Epithelial cell of prostate (primary cell): ENCODE measurements at regions not wholly inside any gene's neighbourhood (a gene's known extent, or its start where the extent isn't known, plus 50 kb on each side); places are given as distances from the start of the nearest gene placed in this dataset.
A peak's percentile ranks its signal among the peaks of the same experiment; 100 is the strongest.
"Not testable (repeated sequence)": the region's sequence is repeated elsewhere in the genome, so short reads cannot be mapped to it uniquely, and the experiment has no call there.

Source experiments
- DNase-seq: peaks from one replicate; pipeline ENCODE4 v3.0.0-alpha.2; 2011; ENCODE audit warnings: low read depth, low spot score
- H3K27ac ChIP-seq: fragments of 450-650 bp; 2 replicates; pipeline ENCODE4 v1.5.1; 2017; ENCODE audit warnings: mild to moderate bottlenecking

DNA sequence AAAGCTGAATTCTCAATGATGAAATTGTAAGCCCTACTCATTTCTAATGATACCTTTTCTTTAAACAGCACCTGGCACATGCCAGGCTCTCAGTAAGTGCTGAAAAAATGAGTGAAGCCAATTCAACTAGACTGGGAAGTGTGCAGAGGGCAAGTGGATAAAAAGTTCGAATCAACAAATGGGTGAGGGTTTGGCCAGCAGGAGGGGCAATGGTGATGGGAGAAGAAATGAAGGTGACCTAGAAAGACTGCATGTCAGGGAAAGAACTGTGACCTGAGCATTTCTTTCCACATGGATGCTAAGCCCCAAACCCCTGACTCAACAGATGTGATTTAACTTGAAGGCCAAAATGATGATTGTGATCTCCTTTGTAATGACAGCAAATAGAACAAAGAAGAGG lies 54.6 kb downstream of the DKK1 start:
- H3K27ac ChIP-seq: no peak overlapping the region
- no peak for DNase-seq

DNA sequence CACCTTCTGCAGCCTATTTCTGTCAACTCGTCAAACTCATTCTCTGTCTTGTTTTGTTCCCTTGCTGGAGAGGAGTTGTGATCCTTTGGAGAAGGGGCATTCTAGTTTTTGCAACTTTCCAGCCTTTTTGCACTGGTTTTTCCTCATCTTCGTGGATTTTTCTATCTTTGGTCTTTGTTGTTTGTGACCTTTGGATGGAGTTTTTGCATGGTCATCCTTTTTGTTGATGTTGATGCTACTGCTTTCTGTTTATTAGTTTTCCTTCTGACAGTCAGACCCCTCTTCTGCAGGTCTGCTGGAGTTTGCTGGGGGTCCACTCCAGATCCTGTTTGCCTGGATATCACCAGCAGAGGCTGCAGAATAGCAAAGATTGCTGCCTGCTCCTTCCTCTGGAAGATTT lies 60.1 kb downstream of the DKK1 start:
- not testable (repeated sequence) for DNase-seq, H3K27ac ChIP-seq

DNA sequence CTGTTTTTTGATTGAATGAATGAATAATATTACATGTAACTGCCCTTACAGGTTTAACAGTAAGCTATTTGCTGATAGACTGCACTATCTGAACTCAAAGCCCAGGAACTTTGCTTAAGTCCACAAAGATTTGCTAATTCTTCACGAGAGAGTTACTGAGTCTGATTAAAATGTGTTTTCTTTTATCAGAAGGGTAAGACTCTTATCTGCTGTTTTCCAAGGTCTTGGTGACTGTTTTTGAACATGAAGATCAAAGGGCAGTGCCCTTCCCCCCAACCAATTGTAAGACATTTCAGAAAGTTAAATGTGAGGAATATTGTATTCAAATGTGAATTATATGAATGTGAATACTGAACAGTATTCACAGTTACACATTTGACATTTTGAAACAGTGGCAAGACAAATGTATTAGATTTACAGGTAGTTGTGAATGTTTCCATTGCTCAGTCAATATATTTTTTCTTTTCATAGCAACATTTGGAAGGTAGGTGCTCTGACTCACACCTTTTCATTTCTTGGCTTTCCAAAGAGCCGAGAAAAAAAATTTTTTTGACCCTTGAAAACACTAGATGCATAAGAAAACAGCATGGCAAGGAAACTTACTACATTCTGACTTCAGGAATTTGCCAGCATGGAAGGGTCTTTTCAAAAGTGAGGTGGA lies 62.7 kb downstream of the DKK1 start:
- DNase-seq: no peak

DNA sequence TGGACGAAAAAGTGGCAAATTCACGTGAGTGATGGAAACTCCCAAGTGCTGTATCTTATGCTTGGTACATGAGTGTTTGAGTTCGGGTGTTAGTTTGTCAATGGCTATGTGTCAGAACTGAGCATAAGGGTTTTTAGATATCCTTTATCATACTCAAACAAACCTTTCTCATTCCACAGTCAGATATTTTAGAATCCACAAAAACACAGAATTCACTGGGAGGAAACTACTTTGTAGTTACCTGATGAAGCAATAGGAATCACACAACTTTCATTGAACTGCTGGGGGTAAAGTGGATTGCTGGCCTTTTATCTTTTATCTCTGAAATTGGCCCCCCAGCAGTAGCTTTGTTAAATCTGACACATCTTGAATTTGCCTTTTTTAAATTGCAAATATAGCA lies 64.0 kb downstream of the DKK1 start:
- DNase-seq: no peak
- no peak overlapping the region for H3K27ac ChIP-seq

More for the DNA sequence above, 62.7 kb downstream of the DKK1 start:
- no peak overlapping the region for H3K27ac ChIP-seq

DNA sequence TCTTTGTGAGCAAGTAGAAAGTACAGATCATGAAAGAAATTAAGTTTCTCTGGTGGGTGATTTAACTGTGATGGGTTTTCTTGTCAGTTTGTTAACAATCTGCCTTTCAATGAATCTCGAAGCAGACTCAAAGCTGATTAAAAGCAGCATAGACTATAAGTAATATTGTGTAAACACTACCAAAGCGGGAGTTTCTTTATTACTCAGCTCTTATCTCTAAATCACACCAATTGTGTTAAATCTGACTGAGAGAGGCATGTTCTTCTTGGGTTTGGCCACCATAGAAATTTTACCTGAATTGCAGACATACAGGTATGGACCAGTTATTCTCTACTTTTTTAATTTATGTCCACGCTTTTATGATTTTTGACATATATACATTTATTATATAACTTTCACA lies 65.2 kb downstream of the DKK1 start:
- no peak for DNase-seq

DNA sequence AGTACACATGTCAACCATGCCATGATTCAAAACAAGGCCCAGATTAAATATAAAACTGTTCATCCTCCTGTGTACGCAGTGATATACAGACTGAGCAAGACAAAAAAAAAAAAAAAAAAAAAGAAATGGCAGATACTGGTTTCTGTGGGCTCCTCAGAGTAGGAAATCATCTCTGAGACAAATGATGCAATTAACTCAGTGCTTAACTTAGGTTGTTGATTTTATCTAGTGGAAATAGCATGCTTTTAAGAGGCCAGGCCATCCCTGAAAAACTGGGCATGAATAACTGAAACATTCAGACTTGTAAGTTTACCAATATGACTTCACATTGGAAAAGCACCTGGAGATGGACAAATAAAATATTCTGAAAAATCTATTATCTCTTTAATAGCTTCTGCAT lies 69.0 kb downstream of the DKK1 start:
- no peak for DNase-seq
- no peak overlapping the region for H3K27ac ChIP-seq

More for the DNA sequence above, 65.2 kb downstream of the DKK1 start:
- H3K27ac ChIP-seq: no peak overlapping the region

DNA sequence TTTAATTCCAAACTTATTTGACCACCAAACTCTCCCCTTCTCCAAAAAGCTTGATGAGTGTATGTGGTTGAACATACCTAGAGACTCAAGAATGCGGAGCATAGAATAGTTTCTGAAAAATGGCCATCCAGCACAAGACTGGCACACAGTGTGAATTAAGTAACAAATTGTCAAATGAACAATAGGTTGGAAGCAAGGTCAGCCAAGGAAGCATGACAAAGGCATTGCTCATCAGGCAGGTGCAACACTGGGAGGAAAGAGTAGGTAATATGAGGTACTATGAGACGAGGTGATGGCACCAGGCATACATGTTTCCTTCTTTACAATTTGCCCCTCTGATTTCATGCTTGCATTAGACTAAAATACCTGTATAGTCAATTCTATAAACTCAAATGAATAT lies 73.7 kb downstream of the DKK1 start:
- peak; percentile 50 for DNase-seq
- peak overlapping the region; percentile 50 for H3K27ac ChIP-seq

DNA sequence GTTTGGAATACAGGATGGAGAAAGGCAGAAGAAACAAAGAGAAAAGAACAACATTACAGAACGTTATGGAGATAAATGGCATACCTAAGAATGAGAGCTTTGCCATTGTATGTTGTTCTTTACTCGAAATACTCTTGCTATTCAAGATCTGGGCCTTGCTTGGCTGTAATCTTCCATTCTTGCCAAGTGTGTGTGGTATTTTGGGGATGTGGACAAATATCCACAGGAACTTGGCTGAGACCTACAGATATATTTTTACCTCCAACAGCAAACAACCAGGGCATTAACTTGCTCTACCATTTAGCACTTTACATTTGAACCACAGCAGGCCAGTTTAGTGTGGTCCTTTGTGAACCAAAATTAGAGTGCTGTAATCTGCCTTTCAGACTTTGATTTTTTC lies 76.3 kb downstream of the DKK1 start:
- DNase-seq: no peak
- H3K27ac ChIP-seq: no peak overlapping the region

DNA sequence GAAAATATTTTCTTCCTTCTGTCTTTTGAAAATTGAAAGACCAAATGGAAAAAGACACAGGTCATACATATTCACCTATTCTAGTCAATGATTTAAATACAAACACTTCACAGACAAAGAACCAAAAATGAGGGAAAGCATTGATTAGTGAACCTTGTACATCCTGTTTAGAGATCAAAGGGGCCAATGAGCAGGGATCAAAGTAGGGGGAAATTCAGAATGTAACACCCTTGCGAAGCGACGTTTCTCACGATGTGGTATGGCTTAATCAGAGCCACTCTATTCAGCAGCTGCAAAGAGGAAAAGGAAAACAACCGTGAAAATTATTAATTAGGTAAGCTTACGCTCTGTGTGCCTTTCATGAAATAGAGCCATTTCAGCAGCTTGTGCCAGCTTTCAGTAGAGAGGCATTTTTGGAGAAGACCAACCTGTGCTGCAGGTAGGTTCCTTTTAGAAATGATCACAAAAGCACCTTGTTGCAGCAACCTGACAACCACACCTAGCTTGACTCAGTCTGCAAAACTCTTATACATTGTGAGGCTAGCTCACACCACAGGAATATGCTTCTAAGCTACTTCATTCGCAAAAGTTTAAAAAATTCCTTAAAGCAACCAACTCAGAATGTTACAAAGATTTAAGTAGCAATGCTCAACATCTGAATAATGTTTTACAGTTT lies 78.0 kb downstream of the DKK1 start:
- DNase-seq: peak; percentile 10
- peak overlapping the region; percentile 44 for H3K27ac ChIP-seq

DNA sequence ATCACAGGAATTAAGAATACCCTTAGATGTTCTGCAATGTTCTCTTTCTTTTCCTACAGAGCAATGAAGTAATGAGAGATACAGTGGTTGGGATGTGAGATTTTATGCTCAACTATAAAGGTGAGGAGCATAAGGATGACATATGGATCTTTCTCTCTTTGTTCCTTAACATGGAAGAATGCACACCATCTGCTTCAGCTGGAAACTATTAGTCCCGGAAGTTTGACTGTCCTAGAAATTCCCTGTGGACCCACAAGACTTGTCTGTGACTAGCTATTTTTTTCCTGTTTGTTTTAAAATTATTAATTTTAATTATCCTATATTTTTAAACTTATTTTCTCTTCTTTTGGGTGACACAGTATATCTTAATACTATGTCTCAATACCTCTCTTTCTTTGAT lies 80.2 kb downstream of the DKK1 start:
- DNase-seq: no peak
- no peak overlapping the region for H3K27ac ChIP-seq

DNA sequence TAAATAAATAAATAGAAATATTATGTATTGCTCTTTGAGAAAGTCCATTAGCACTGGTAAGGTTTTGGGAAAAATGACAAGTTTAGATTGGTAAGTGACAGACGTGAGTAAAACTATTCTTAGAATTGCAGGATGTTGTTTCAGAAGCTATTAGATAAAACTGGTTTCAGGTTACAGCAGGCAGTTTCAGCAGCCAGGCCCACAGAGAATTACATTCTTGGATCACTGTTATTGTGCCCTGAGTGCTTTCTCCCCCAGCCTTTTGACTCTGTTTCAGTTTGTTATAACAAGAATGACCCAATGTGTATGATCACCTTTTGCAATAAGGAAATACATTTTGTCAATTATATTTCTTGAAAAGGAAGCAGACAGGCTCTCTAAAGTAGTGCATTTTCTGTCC lies 86.5 kb downstream of the DKK1 start:
- no peak for DNase-seq
- H3K27ac ChIP-seq: no peak overlapping the region

DNA sequence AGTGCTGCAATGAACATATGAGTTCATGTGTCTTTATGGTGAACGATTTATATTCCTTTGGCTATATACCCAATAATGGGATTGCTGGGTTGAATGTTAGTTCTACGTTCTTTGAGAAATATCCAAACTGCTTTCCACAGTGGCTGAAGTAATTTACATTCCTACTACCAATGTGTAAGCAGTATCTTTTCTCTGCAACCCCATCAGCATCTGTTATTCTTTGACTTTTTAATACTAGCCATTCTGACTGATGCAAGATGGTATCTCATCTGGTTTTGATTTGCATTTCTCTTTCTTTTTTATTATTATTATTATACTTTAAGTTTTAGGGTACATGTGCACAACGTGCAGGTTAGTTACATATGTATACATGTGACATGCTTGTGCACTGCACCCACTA lies 89.7 kb downstream of the DKK1 start:
- not testable (repeated sequence) for DNase-seq, H3K27ac ChIP-seq

DNA sequence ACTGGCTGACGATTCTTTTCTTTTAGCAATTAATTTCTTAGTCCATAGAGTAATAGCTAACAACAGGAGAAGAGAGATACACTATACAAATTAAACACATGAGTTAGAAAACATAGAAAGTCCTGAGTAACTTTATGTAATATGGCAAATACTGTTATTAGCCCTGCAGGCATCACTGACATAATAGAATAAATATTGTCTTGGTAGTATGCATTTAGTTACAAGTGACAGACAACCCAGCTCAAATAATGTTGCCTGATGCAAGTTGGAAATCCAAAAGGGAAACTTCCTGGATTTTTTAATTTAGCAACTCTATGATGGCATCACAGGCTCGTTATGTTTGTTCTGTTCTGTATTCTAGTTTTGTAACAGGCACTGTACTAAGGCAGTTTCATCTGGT lies 95.1 kb downstream of the DKK1 start:
- H3K27ac ChIP-seq: peak overlapping the region; percentile 52
- no peak for DNase-seq

DNA sequence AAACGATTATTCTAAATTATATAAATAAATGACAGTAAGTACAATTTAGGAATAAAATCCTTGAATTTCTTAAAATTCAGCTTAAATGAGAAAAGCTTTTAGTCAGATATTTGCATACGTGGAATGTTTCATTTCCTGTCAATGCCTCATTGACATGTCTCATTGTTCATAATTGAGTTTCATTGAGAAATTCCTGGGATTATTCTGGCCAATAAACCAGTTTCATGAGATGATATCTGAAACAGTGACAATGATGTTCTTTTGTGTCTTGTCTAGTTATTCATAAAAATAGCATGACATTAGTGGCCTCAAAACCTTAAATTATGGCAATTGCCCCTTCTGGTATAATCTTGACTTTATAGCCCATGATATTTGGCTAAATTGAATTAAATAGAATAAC lies 95.8 kb downstream of the DKK1 start:
- H3K27ac ChIP-seq: peak overlapping the region; percentile 52
- DNase-seq: no peak

DNA sequence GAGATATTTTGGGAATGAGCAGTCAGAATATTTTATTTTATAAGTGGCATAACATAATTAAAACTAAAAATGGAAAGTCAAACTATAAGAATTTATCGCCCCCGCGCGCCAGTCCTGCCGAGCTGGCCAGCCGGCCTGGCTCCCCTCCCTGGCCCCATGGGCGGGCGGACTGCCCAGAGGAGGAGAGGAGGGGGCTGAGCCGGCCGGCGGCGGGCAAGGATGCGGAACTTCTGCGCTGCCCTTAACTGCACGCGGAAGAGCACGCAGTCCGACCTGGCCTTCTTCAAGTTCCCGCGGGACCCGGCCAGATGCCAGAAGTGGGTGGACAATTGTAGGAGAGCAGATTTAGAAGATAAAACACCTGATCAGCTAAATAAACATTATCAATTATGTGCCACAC lies 96.8 kb downstream of the DKK1 start:
- H3K27ac ChIP-seq: no peak overlapping the region
- DNase-seq: no peak

DNA sequence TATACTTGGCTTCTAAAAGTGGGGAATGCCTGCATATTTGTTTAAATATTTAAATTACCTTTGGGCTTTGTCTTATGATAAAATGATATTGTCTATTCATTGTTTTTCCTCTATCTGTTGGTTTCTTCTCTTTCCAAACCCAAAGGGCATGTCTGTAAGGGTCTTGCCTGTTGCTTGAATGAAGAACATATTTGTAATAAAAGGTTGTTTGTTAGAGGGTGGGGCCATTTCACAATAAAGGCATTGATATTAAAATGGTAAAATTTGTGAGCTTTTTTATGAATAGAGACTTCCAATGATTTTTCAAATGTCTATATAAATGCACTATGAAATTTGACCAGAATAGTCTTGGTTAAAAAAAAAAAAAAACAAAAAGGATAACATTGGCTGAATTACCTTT lies 105.2 kb downstream of the DKK1 start:
- no peak for DNase-seq
- no peak overlapping the region for H3K27ac ChIP-seq

DNA sequence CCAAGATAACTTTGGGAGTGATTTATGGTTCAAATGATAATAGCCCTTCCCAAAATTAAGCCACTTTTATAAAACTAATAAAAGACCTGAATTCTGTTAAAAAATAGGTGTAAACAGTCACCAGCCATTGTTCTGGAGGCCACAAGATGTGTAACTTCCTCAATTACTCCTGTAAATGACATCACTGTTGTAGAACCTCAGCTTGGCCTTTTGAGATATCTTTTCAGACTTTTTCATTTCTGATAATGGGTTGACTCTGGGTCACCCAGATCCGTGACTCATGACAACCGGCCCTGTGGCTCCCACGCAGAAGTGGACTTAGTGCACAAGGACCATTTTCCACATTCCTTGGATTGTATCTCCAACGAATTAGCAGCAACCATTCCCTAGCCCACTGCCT lies 106.6 kb downstream of the DKK1 start:
- no peak for DNase-seq
- no peak overlapping the region for H3K27ac ChIP-seq

DNA sequence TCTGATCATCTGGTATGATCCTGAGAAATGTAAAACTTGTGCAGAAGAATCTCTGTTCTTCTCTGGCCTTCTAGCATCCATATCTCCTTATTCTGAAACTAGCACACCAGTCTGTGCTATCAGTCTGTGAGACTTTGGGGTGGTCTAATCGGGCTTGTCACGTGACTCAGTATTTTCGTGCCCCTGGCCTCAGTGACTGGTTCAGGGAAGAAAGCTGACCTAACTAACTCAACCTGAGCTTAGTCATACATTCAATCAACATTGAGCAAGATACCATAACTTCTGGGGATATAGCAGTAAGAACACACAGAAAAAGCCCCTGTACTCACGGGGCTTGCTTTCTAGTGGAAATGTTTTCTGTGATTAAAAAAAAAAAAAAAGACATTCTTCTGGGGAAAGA lies 109.3 kb downstream of the DKK1 start:
- no peak overlapping the region for H3K27ac ChIP-seq
- no peak for DNase-seq

DNA sequence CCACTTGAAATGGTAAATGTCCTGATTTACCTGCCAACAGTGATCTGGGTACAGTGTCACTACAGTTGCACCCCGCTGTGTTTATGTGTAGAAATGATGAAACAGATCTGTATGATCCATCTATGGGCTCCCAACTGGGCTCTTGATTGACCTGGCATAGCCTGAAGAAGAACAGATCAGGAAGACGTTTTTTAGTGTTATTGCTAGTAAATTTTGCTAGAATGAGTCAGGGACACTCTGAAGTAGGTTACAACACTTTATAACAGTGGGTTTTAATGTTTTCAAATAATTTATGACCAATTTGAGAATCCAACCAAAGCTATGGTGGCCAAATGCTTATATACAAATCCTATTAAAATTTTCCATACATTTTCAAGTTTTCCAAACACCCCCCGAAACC lies 110.3 kb downstream of the DKK1 start:
- no peak for DNase-seq
- H3K27ac ChIP-seq: no peak overlapping the region

DNA sequence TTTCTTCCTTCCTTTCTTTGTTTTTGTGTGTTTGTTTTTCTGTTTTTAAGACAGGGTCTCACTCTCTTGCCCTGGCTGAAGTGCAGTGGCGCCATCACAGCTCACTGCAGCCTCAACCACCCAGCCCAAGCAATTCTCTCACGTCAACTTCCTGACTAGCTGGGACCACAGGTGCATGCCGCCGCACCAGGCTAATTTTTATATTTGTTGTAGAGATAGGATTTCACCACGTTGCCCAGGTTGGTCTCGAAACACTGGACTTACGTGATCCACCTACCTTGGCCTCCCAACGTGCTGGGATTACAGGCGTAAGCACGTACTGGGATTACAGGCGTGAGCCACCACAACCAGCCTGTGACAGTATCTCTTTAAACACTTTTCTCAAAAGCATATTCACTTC lies 120.7 kb downstream of the DKK1 start:
- DNase-seq: no peak
- H3K27ac ChIP-seq: peak overlapping the region; percentile 30

DNA sequence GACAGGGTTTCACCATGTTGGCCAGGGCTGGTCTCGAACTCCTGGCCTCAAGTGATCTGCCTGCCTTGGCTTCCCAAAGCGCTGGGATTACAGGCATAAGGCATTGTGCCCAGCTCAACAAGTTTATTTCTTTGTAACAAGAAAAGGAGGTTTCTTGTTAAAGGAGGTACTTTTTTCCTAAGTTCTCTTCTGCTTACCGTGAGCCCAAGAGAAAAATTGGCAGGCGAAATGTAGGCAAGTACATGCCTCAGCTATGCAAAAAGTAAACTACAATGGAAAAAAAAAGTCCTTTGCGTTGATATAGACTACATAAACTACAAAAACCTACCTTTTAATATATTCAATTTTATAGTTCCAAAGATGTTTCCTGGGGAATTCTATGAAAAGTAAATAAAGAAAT lies 122.6 kb downstream of the DKK1 start:
- no peak for DNase-seq
- no peak overlapping the region for H3K27ac ChIP-seq

DNA sequence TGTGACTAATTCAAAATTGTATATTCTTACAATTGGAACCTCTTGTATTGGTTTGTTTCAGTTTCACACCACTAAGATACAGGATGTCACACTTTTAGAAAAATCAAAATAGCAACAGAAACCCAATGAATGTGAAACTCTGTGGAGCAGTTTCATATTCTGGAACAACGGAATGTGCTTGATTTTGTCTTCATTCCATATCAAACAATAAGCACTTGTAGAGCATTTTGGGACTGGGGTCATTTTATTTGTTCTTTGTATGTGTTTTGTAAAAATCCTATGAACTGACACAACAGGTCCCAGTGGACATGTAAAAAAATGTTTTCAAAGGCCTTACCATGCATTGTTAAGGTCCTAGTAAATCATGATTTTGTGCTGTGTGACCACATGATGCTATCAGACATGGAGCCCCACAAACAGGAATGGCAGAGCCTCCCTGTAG lies 123.1 kb downstream of the DKK1 start:
- no peak overlapping the region for H3K27ac ChIP-seq
- no peak for DNase-seq
